ENCODE measurements at regions not wholly inside any gene's neighbourhood (a gene's known extent, or its start where the extent isn't known, plus 50 kb on each side); places are given as distances from the start of the nearest gene placed in this dataset.
"Not testable (repeated sequence)": the region's sequence is repeated elsewhere in the genome, so short reads cannot be mapped to it uniquely, and the experiment has no call there.

GRCh38 chr13:84784443-84785153 is 902.3 kb upstream of the SLITRK1 start:
- no peak for DNase-seq (ENCODE audit: low read depth)
- TF ChIP-seq CTCF (IDR thresholded peaks at IDR 0.05; ENCODE audit: low read depth, low read length, missing control alignments), result no peak
- no peak overlapping the region for H3K4me3 ChIP-seq (ENCODE audit: low read depth, low read length)

- no peak overlapping the region for H3K4me3 ChIP-seq (ENCODE audit: low read depth, low read length)
- no peak for DNase-seq (ENCODE audit: low read depth)
- no peak for TF ChIP-seq CTCF (IDR thresholded peaks at IDR 0.05; ENCODE audit: low read depth, low read length, missing control alignments)
Measured at GRCh38 chr13:84777316-84777715, 895.0 kb upstream of the SLITRK1 start.

- DNase-seq (ENCODE audit: low read depth), result no peak
- no peak overlapping the region for H3K4me3 ChIP-seq (ENCODE audit: low read depth, low read length)
- TF ChIP-seq CTCF (IDR thresholded peaks at IDR 0.05; ENCODE audit: low read depth, low read length, missing control alignments), result no peak
Measured at GRCh38 chr13:84776593-84776992, 894.3 kb upstream of the SLITRK1 start.

- H3K4me3 ChIP-seq (ENCODE audit: low read depth, low read length), result not testable (repeated sequence)
Measured at GRCh38 chr13:84775920-84776319, 893.6 kb upstream of the SLITRK1 start.

GRCh38 chr13:84774111-84774510 is 891.8 kb upstream of the SLITRK1 start:
- TF ChIP-seq CTCF (IDR thresholded peaks at IDR 0.05; ENCODE audit: low read depth, low read length, missing control alignments), result no peak
- H3K4me3 ChIP-seq (ENCODE audit: low read depth, low read length), result no peak overlapping the region
- no peak for DNase-seq (ENCODE audit: low read depth)

More at GRCh38 chr13:84775920-84776319, 893.6 kb upstream of the SLITRK1 start:
- DNase-seq (ENCODE audit: low read depth), result not testable (repeated sequence)

GRCh38 chr13:84760956-84761355 is 878.7 kb upstream of the SLITRK1 start:
- TF ChIP-seq CTCF (IDR thresholded peaks at IDR 0.05; ENCODE audit: low read depth, low read length, missing control alignments), result no peak
- DNase-seq (ENCODE audit: low read depth), result no peak
- no peak overlapping the region for H3K4me3 ChIP-seq (ENCODE audit: low read depth, low read length)

- no peak for TF ChIP-seq CTCF (IDR thresholded peaks at IDR 0.05; ENCODE audit: low read depth, low read length, missing control alignments)
- no peak overlapping the region for H3K4me3 ChIP-seq (ENCODE audit: low read depth, low read length)
- DNase-seq (ENCODE audit: low read depth), result no peak
Measured at GRCh38 chr13:84749126-84749525, 866.9 kb upstream of the SLITRK1 start.

All from GM12864 (cell line).